Ovary (tissue), 7 donors: ENCODE measurements at regions not wholly inside any gene's neighbourhood (a gene's known extent, or its start where the extent isn't known, plus 50 kb on each side); places are given as distances from the start of the nearest gene placed in this dataset.

Experiments used
- DNase-seq, 5 donors: peaks; one replicate each; pipeline ENCODE4 v3.0.0-alpha.2; 2019 to 2020
- H3K27ac ChIP-seq, 2 donors: fragments of 200-600 bp; one replicate each; pipeline versions ENCODE4 v1.5.1 to v1.8.0; 2019 to 2022
- H3K27me3 ChIP-seq: fragments of 200-600 bp; one replicate; pipeline ENCODE4 v1.8.0; 2022
- H3K36me3 ChIP-seq: fragments of 200-600 bp; sonication (generic); one replicate; pipeline ENCODE4 v1.5.1; 2019
- H3K4me1 ChIP-seq: one replicate; pipeline ENCODE4 v1.8.1; 2013; ENCODE audit warnings: mild to moderate bottlenecking, moderate library complexity; ENCODE audit not compliant: insufficient read depth
- H3K4me3 ChIP-seq: fragments of 200-600 bp; sonication (generic); one replicate; pipeline ENCODE4 v1.5.1; 2017
- H3K9me3 ChIP-seq, 2 donors: fragments of 200-600 bp in 1 of 2; sonication (generic) in 1 of 2; one replicate each; pipeline versions ENCODE4 v1.5.1 to v1.8.1; 2013 to 2019; ENCODE audit warnings: mild to moderate bottlenecking in 1 of 2, moderate library complexity in 1 of 2
- CTCF ChIP-seq, 3 donors: fragments of 450-650 bp in 2 of 3; fragments of 200-600 bp in 1 of 3; IDR thresholded peaks; one replicate each; pipeline versions ENCODE4 v1.5.1 to v1.8.0; 2016 to 2022; ENCODE audit warnings: antibody characterized with exemption in 3 of 3, mild to moderate bottlenecking in 1 of 3
- EP300 ChIP-seq: sonication (generic); formaldehyde crosslinking; IDR thresholded peaks from one replicate; pipeline ENCODE4 v1.6.1; 2017; ENCODE audit warnings: antibody characterized with exemption
- POLR2A ChIP-seq: fragments of 450-650 bp; IDR thresholded peaks from one replicate; pipeline ENCODE4 v1.6.1; 2017; ENCODE audit warnings: antibody characterized with exemption, mild to moderate bottlenecking, moderate library complexity
- WGBS, 3 donors: extraction: QIAGEN DNeasy Blood & Tissue Kit in 1 of 3; methylation state at CpG; one replicate each; pipeline versions ENCODE4 v1.1.5 to v1.1.7; 2013 to 2017; 5-methylcytosine and 5-hydroxymethylcytosine counted together
- intact Hi-C, 4 donors: fragments of 100-400 bp; cut with DNase I; formaldehyde crosslinking; loops; one replicate each; pipeline versions ENCODE4 v1.11.0 to v1.15.1; 2022 to 2023
- donor health status: DM: no; HTN: no; CAD: no; lungs with moderate emphysema.
- donor health status: DM: no; HTN: no; CAD: no.
- donor health status: Bipolar disorder and iron deficiency.
- donor health status: DM: no; HTN: no; CAD: no.
- donor health status: DM: yes; HTN: yes; CAD: no.

- TF ChIP-seq CTCF (IDR thresholded peaks at IDR 0.05): no peak
- TF ChIP-seq POLR2A: no peak
- TF ChIP-seq EP300: no peak
- intact Hi-C loops: no loop called here
- no peaks in the 10 kb centered on the region for H3K4me1 ChIP-seq
- DNase-seq: no peak
- H3K36me3 ChIP-seq: no peaks in the 10 kb centered on the region
- H3K9me3 ChIP-seq: no peaks in the 10 kb centered on the region
- no peak overlapping the region for H3K27ac ChIP-seq
- no peak overlapping the region for H3K4me3 ChIP-seq
- WGBS, 3 donors: 49 to 61% (median 58%) methylated on average over 4 of the region's 4 CpGs
- H3K27me3 ChIP-seq: no peaks in the 10 kb centered on the region
Observed at GRCh38 chr3:35523838-35524237, 115.5 kb upstream of the ARPP21 start.

- WGBS, 3 donors: 91 to 94% (median 91%) methylated on average over 2 of the region's 2 CpGs
- Histone ChIP-seq H3K27ac (no peak overlapping the region), H3K4me3 (no peak overlapping the region), H3K4me1 (no peaks in the 10 kb centered on the region), H3K9me3 (no peaks in the 10 kb centered on the region), H3K27me3 (no peaks in the 10 kb centered on the region), H3K36me3 (no peaks in the 10 kb centered on the region)
- DNase-seq: no peak
- intact Hi-C loops: no loop called here
- TF ChIP-seq POLR2A (no peak), CTCF (IDR thresholded peaks at IDR 0.05) (no peak), EP300 (no peak)
Observed at GRCh38 chr3:35524856-35525255, 114.5 kb upstream of the ARPP21 start.

GRCh38 chr3:35528728-35529127 is 110.6 kb upstream of the ARPP21 start:
- no peaks in the 10 kb centered on the region for H3K9me3 ChIP-seq
- 76 to 88% (median 83%) methylated on average over 6 of the region's 6 CpGs for WGBS, 3 donors
- TF ChIP-seq EP300 (no peak), POLR2A (no peak), CTCF (IDR thresholded peaks at IDR 0.05) (no peak)
- no peaks in the 10 kb centered on the region for H3K27me3 ChIP-seq
- no peak for DNase-seq
- no peak overlapping the region for H3K27ac ChIP-seq
- no peaks in the 10 kb centered on the region for H3K4me1 ChIP-seq
- intact Hi-C loops: no loop called here
- no peaks in the 10 kb centered on the region for H3K36me3 ChIP-seq
- no peak overlapping the region for H3K4me3 ChIP-seq

GRCh38 chr3:35529337-35529736 is 110.0 kb upstream of the ARPP21 start:
- TF ChIP-seq CTCF (IDR thresholded peaks at IDR 0.05) (no peak), EP300 (no peak), POLR2A (no peak)
- Histone ChIP-seq H3K4me1 (no peaks in the 10 kb centered on the region), H3K4me3 (no peak overlapping the region), H3K27me3 (no peaks in the 10 kb centered on the region), H3K9me3 (no peaks in the 10 kb centered on the region), H3K36me3 (no peaks in the 10 kb centered on the region), H3K27ac (no peak overlapping the region)
- no peak for DNase-seq
- WGBS, 3 donors: 91 to 93% (median 93%) methylated on average over 6 of the region's 6 CpGs
- intact Hi-C loops: no loop called here

- intact Hi-C loops: no loop called here
- Histone ChIP-seq H3K4me1 (no peaks in the 10 kb centered on the region), H3K4me3 (no peak overlapping the region), H3K9me3 (no peaks in the 10 kb centered on the region), H3K27ac (no peak overlapping the region), H3K27me3 (no peaks in the 10 kb centered on the region), H3K36me3 (no peaks in the 10 kb centered on the region)
- WGBS, 3 donors: 59 to 67% (median 65%) methylated on average over 1 of the region's 1 CpG
- TF ChIP-seq POLR2A (no peak), EP300 (no peak)
- no peak for DNase-seq
Observed at GRCh38 chr3:35537265-35537664, 102.1 kb upstream of the ARPP21 start.
